Right lobe of liver (tissue), 4 donors: ENCODE measurements at regions not wholly inside any gene's neighbourhood (a gene's known extent, or its start where the extent isn't known, plus 50 kb on each side); places are given as distances from the start of the nearest gene placed in this dataset.

ENCODE experiments used
- CTCF ChIP-seq, 4 donors: fragments of 200-600 bp in 3 of 4; fragments of 450-650 bp in 1 of 4; IDR thresholded peaks; one replicate each; pipeline versions ENCODE4 v1.5.1 to v1.8.0; 2016 to 2022; ENCODE audit warnings: antibody characterized with exemption in 4 of 4, mild to moderate bottlenecking in 2 of 4
- POLR2A ChIP-seq: fragments of 450-650 bp; IDR thresholded peaks from one replicate; pipeline ENCODE4 v1.6.1; 2017; ENCODE audit warnings: antibody characterized with exemption, mild to moderate bottlenecking
- donor health status: DM: no; HTN: no; CAD: no.
- donor health status: DM: no; HTN: no; CAD: no.
- donor health status: DM: no; HTN: yes; CAD: no.

GRCh38 chr18:67302043-67302442, 214.5 kb downstream of the DSEL start:
- no peak for TF ChIP-seq CTCF (IDR thresholded peaks at IDR 0.05)
- TF ChIP-seq POLR2A: no peak
